ENCODE measurements at regions not wholly inside any gene's neighbourhood (a gene's known extent, or its start where the extent isn't known, plus 50 kb on each side); places are given as distances from the start of the nearest gene placed in this dataset.

DNA sequence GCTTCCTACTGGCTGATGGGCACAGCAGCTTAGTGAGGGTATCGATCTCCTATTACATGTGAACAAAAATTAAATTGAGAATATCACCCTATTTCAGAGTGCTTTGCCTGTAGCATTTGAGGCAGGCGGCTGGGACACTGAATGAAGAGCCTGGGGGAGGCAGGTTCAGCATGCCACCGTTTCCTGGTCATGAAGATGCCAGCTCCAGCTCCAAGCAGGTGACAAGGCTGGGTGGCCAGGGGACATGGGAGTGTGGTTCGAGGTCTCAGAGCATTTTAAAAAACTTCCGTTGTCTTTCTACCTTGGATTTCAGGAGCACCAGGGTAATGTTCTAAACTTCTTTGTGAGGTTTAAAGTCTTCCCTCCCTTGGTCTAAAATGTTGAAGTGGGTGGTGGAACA lies 158.2 kb downstream of the RPLP1 start:
- Histone ChIP-seq H3K36me3 (ENCODE audit: insufficient read depth, low read length) (no peaks in the 10 kb centered on the region), H3K9ac (ENCODE audit: low read depth, low read length, poor library complexity, severe bottlenecking) (no peak overlapping the region), H3K9me2 (replicated peaks; ENCODE audit: low read depth, low read length) (no peaks in the 10 kb centered on the region), H3K79me2 (ENCODE audit: insufficient read depth, low read length) (no peaks in the 10 kb centered on the region), H2AFZ (ENCODE audit: low read length) (no peak overlapping the region), H3K4me3 (ENCODE audit: low read length, poor library complexity, severe bottlenecking) (no peak overlapping the region), H3K4me2 (ENCODE audit: low read depth, low read length, poor library complexity, severe bottlenecking) (no peak overlapping the region), H3F3A (ENCODE audit: low read depth) (no peaks in the 10 kb centered on the region), H3K4me1 (ENCODE audit: insufficient read depth, low read length, poor library complexity, severe bottlenecking) (peaks cover 7% of the 10 kb centered on the region), H3K27me3 (ENCODE audit: insufficient read depth, low read length, poor library complexity, severe bottlenecking) (no peaks in the 10 kb centered on the region), H3K9me3 (ENCODE audit: insufficient read depth, low read depth, low read length) (no peaks in the 10 kb centered on the region), H4K20me1 (ENCODE audit: insufficient read depth, low read length, poor library complexity, severe bottlenecking) (no peaks in the 10 kb centered on the region)
- no peak for TF ChIP-seq EZH2phosphoT487 (IDR thresholded peaks at IDR 0.05; ENCODE audit: borderline replicate concordance)
- TF ChIP-seq, protein P1, sequence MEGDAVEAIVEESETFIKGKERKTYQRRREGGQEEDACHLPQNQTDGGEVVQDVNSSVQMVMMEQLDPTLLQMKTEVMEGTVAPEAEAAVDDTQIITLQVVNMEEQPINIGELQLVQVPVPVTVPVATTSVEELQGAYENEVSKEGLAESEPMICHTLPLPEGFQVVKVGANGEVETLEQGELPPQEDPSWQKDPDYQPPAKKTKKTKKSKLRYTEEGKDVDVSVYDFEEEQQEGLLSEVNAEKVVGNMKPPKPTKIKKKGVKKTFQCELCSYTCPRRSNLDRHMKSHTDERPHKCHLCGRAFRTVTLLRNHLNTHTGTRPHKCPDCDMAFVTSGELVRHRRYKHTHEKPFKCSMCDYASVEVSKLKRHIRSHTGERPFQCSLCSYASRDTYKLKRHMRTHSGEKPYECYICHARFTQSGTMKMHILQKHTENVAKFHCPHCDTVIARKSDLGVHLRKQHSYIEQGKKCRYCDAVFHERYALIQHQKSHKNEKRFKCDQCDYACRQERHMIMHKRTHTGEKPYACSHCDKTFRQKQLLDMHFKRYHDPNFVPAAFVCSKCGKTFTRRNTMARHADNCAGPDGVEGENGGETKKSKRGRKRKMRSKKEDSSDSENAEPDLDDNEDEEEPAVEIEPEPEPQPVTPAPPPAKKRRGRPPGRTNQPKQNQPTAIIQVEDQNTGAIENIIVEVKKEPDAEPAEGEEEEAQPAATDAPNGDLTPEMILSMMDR (conservative IDR thresholded peaks at IDR 0.05; ENCODE audit: low read length), result no peak

GRCh38 chr15:69612112-69612511 lies 159.5 kb downstream of the RPLP1 start:
- no peaks in the 10 kb centered on the region for H3F3A ChIP-seq (ENCODE audit: low read depth)
- H4K20me1 ChIP-seq (ENCODE audit: insufficient read depth, low read length, poor library complexity, severe bottlenecking), result no peaks in the 10 kb centered on the region
- no peaks in the 10 kb centered on the region for H3K36me3 ChIP-seq (ENCODE audit: insufficient read depth, low read length)
- H3K79me2 ChIP-seq (ENCODE audit: insufficient read depth, low read length), result no peaks in the 10 kb centered on the region
- TF ChIP-seq EZH2phosphoT487 (IDR thresholded peaks at IDR 0.05; ENCODE audit: borderline replicate concordance), result no peak
- TF ChIP-seq, protein P1 (conservative IDR thresholded peaks at IDR 0.05; ENCODE audit: low read length), result no peak
- no peak overlapping the region for H2AFZ ChIP-seq (ENCODE audit: low read length)
- H3K4me2 ChIP-seq (ENCODE audit: low read depth, low read length, poor library complexity, severe bottlenecking), result no peak overlapping the region
- no peaks in the 10 kb centered on the region for H3K27me3 ChIP-seq (ENCODE audit: insufficient read depth, low read length, poor library complexity, severe bottlenecking)
- no peak overlapping the region for H3K9ac ChIP-seq (ENCODE audit: low read depth, low read length, poor library complexity, severe bottlenecking)
- H3K9me2 ChIP-seq (replicated peaks; ENCODE audit: low read depth, low read length), result no peaks in the 10 kb centered on the region
- no peaks in the 10 kb centered on the region for H3K9me3 ChIP-seq (ENCODE audit: insufficient read depth, low read depth, low read length)
- no peak overlapping the region for H3K4me3 ChIP-seq (ENCODE audit: low read length, poor library complexity, severe bottlenecking)
- no peaks in the 10 kb centered on the region for H3K4me1 ChIP-seq (ENCODE audit: insufficient read depth, low read length, poor library complexity, severe bottlenecking)

DNA sequence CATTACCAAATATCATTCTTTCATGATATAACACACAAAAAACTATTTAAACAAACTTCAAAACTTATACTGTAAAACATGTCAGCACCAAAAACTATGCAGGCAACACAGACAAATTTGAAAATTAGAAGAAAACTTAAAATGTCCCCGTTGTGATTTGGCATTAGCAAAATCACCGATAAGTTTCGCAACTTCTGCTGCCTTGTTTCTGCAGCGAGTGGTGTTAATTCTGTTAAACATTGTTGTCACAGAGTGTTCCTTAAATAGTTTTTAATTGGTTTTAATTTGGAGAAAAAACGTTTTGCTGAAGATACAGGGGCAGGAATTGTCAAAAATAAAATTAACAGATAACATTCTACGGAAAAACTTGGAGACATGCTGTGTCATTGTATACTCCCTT lies 160.6 kb downstream of the RPLP1 start:
- H3K4me3 ChIP-seq (ENCODE audit: low read length, poor library complexity, severe bottlenecking), result no peak overlapping the region
- no peaks in the 10 kb centered on the region for H4K20me1 ChIP-seq (ENCODE audit: insufficient read depth, low read length, poor library complexity, severe bottlenecking)
- H3K79me2 ChIP-seq (ENCODE audit: insufficient read depth, low read length), result no peaks in the 10 kb centered on the region
- H2AFZ ChIP-seq (ENCODE audit: low read length), result no peak overlapping the region
- no peaks in the 10 kb centered on the region for H3F3A ChIP-seq (ENCODE audit: low read depth)
- no peaks in the 10 kb centered on the region for H3K36me3 ChIP-seq (ENCODE audit: insufficient read depth, low read length)
- no peak overlapping the region for H3K4me2 ChIP-seq (ENCODE audit: low read depth, low read length, poor library complexity, severe bottlenecking)
- H3K9me2 ChIP-seq (replicated peaks; ENCODE audit: low read depth, low read length), result no peaks in the 10 kb centered on the region
- H3K4me1 ChIP-seq (ENCODE audit: insufficient read depth, low read length, poor library complexity, severe bottlenecking), result no peaks in the 10 kb centered on the region
- no peak for TF ChIP-seq EZH2phosphoT487 (IDR thresholded peaks at IDR 0.05; ENCODE audit: borderline replicate concordance)
- TF ChIP-seq, protein P1 (conservative IDR thresholded peaks at IDR 0.05; ENCODE audit: low read length), result no peak
- no peaks in the 10 kb centered on the region for H3K27me3 ChIP-seq (ENCODE audit: insufficient read depth, low read length, poor library complexity, severe bottlenecking)
- no peaks in the 10 kb centered on the region for H3K9me3 ChIP-seq (ENCODE audit: insufficient read depth, low read depth, low read length)
- H3K9ac ChIP-seq (ENCODE audit: low read depth, low read length, poor library complexity, severe bottlenecking), result no peak overlapping the region

All from Loucy (cell line).